NCI-H524 treated with DMSO at 0.1 percent for 48 hours (cell line): ENCODE measurements at regions not wholly inside any gene's neighbourhood (a gene's known extent, or its start where the extent isn't known, plus 50 kb on each side); places are given as distances from the start of the nearest gene placed in this dataset.
"Not testable (repeated sequence)": the region's sequence is repeated elsewhere in the genome, so short reads cannot be mapped to it uniquely, and the experiment has no call there.

ENCODE experiments used
- DNase-seq: peaks from one replicate; lab custom pipeline; 2025; lab: John Stamatoyannopoulos, UW

DNA sequence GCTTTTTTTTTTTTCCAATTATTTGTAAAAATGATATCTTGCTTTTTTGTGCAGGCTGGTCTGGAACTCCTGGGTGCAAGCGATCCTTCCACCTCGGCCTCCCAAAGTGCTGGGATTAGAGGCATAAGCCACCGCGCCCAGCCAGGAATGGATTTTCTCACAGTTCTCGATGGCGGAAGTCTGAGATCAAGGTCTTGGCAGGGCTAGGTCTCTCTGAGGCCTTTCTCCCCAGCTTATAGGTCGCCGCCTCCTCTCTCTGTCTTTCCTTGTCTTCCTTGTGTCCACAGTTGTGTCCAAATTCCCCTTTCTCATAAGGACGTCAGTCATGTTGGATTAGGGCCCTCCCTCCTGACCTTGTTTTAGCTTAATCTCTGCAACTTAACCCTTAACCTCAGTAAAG, 200.5 kb downstream of the UQCRFS1 start:
- no peak for DNase-seq

DNA sequence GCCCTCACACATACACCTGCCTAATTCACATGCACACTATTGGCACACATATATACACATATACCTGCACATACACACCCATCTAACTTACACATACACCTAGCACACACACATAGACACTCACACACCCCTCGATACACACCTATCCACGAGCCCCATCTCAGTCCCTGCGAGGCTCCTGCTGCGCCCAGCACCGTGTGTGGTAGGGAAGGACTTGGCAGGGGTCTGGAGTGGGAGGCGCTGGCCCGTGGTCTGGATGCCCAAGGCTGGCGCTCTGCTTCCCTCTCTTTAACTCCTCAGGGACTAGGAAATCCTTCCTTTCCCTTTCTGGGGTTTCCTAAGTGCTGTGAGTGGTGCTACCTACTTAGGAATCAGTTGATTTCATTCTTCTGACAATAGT, 202.7 kb downstream of the UQCRFS1 start:
- DNase-seq, result no peak

DNA sequence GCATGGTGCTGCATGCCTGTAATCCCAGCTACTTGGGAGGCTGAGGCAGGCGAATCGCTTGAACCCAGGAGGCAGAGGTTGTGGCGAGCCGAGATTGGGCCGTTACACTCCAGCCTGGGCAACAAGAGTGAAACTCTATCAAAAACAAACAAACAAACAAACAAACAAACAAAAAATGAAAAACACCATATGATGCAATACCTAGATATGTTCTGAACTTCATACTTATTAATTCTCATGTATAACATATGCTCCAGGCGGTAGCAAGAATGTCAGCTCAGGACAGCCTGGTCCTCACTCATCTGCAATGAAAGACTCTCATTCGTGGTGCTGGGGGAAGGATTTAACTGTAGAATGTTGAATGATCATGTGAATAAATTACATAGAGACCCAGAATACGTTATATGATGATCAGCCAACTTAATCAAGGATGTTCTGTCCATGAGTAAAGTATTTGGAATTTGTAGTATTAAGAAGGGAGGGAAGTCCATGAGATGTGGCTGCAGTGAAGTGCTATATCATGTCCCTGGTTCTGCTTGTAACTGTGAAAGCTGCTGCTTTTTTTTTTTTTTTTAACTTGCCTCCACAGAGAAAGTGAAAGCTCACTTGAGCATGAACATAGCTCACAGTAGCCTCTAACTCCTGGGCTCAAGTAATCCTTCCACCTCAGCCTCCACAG, 206.8 kb downstream of the UQCRFS1 start:
- DNase-seq, result no peak

DNA sequence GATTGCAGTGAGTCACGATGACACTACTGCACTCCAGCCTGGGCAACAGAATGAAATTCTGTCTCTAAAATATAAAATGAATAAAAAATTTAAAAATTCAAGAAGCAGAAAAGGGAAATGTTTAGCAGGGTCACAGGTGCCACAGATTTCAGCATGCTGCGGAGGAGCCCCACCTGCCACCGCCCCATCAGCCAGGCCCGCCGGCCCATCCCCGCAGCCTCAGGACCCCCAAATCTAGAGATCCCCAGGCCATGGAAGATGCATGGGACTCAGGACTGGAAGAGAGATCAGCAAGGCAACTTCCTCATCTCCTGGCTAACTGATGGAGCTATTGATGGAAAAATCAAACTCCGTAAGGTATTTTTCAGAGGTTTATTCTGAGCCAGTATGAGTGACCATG, 208.2 kb downstream of the UQCRFS1 start:
- DNase-seq, result no peak

DNA sequence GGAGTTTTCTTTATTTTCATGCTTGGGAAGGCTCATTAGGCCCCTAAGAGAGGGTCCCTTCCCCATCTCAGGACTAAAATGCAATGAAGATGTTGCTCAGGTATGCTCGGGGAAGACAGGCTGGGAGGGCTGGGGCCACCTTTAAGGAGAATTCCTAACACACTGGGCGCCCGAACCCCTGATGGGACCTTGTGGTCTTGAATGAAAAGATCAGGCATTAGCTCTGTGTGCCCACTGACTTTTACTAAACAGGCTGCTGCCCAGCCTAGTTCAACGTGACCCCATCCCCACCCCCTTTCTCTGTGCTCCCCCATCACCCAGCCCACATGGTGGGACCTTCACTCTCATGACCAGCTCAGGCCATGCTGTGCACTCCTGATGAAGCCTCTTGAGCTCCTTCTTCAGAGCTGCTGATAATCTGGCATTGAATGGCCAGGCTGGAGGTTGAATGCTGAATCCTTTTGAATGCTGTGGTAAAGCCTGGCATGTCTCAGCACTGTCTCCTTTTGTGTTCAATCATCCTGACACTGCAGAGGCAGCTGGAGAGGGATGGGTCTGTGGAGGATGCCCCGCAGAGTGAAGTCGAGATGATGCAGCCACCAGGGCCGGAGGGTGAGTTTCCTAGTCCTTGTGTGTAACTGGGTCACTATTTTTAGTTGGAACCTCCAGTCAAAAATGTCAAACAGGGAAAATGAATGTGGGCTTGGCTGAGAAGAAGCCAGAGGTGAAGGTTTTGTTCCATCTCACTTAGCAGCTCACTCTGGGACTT, 209.1 kb downstream of the UQCRFS1 start:
- DNase-seq, result no peak

DNA sequence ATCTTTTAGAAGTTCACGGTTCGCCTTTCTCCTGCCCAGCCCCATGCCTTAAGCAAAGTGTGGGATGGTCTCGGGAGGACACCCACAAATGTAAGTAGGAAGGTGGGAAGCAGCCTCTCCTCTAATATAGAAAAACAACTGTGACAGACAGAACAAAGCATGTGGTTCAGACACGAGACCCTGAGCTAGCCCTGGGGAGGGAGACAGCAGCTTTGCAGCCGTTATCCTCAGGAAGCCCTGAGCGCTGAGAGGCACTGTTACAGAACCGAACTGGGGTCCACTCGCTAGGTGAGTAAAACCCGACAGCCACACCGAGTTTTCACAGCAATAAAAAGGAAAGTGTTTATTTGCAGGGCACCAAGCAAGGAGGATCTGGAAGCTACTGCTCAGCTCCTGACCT, 210.6 kb downstream of the UQCRFS1 start:
- DNase-seq, result no peak

DNA sequence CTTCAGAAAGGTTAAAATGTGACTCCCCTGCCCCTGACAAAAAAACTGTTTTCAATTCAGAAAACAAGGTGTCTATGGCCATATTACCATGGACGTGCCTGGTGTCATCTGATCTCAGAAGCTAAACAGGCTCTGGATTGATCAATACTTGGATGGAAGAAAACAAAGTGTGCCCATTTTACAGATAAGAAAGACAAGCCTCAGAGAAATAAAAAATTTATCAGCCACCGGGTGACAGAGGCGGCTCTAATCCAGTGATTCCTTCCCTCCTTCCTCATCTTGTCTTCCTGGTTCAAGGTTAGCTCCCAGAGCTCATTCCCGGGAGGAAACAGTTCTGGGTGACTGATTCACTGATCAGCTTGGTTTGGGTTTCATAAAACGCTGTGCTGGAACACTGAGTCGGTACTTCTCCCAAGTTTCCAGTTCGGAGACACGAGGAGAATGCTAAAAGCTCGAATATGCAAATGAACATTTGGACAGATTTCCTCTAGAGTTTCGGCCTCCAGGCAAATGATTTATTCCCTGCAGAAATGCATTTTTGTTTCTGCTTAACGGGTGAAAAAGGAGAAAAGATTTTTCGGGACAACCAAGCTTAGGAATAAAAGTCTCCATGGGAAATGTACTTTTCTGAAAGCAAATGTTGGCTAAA, 211.2 kb downstream of the UQCRFS1 start:
- DNase-seq, result no peak

DNA sequence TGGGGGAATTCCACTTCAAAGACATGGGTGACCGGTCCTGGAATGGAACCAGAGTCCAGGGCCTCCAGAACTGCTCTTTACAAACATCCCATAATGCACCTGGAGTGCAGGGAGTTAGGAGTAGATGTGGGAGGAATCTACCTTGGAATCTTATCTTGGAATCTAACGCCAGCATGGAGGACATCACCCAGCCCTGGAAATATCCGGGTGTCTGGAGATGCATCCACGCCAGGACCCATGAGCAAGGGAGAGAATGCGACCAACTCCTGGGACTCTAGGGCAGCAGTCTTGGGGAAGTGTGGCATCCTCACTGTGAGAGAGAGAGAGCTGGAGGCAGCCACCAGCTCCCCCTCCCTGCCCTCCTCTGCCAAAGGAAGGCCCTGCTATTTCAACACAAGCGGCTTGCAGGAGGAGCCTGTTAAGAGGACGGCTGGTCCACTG, 211.8 kb downstream of the UQCRFS1 start:
- DNase-seq, result no peak

DNA sequence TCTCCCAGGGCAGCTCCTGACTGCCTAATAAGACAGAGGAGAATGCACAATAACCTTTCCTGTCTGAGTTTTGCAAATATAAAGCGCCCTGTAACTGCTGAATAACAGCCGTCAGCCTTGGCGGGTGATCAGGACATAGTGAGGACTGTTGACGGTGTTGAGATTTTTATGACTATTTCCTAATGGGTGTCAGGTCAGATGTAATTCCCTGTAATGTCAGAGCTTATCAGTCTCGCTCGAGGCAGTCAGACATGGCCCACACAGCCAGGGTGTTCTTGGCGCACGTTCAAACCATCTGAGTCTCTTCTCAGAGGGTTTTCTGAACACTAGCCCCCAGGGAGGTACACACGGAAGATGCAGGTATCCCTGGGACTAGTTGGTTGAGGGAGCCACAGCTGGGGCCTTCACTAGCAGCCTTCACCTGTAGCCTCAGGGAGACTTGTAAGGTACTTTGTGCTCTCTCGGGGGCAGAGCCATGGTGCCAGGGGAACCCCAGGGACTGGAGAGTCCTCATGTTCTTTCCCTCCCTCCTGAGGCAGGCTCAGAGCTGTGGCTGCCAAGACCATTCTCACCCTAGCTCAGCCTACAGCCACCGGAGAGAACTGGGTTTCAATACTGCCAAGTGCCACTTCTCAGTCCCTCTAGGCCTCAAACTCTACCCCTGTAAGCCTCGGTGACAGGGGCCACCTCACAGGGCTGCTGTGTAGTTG, 213.1 kb downstream of the UQCRFS1 start:
- no peak for DNase-seq

DNA sequence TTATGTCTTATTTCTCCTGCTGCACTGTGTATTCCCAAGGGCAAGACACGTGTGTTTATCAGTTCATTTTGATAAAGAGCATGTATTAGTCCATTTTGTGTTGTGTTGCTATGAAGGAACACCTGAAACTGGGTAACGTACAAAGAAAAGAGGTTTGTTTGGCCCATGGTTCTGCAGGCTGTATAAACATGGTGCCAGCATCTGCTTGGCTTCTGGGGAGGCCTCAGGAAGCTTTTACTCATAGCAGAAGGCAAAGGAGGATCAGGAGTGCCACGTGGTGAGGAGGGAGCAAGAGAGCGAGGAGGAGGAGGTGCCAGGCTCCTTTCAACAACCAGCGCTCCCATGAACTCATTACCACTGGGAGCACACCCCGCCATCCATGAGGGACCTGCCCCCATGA, 214.0 kb downstream of the UQCRFS1 start:
- no peak for DNase-seq

DNA sequence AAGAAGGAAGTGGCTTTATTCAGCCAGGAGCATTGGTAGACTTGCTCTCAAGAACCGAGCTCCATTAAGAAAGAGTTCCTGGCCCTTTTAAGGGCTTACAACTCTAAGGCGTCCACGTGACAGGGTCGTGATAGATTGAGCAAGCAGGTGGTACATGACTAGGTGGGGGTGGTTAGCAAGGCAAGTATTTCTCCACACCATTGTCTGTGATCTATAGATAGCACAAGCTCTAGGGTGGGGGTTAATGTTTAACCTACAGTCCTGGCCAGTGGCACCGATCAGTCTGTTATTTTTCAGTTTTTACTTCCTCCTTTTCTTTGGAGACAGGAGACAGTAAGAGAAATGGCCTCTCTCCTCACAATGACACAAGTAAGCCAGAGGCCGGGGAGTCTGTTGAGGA, 215.1 kb downstream of the UQCRFS1 start:
- not testable (repeated sequence) for DNase-seq

DNA sequence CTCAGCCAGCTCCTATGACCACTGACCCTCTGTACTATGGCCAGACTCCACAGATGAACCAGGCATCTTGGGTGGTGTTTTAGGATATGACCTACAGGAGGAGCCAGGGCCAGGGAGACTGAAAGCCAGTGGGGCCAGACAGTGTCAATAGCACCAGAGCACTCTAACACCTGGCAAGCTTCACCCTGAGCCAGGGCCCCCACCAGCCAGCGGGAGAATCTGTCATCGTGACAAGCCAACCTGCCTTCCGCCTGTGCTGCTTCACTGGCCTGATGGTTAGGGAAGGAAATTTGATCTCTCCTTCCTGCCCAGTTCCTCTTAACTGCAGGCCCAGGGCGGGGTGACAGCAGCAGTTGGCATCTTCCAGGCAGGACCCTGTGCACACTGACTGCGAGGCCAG, 222.4 kb downstream of the UQCRFS1 start:
- DNase-seq, result no peak

DNA sequence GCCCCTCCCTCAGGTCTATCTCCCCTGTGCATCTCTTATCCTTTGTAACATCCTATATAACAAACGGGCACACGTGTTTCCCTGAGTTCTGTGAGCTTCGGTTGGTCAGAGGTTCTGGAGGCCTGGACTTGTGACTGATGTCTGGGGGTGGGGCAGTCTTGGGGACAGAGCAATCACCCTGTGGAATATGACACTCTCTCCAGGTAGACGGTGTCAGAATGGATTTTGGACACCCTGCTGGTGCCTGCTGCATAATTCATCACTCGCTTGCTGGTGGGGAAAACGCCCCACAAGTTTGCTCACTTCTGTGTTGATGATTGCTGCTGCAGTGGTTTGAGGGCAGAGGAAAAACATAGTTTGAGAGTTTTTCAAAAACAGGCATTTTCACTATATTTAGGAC, 223.2 kb downstream of the UQCRFS1 start:
- no peak for DNase-seq

DNA sequence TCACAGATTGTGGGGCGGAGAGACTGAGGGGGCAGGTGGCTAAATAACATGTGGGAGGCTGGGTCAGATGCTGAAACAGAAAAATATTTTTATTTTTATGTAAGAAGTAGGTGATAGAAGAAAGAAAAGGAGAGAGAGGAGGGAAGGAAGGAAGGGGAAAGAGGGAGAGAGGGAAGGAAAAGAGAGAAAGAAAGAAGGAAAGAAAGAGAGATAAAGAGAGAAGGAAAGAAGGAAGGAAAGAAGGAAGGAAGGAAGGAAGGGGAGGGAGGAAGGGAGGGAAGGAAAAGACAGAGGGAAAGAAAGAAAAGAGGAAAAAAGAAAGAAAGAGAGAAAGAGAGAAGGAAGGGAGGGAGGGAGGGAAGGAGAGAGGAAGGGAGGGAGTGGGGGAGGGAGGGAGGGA, 224.9 kb downstream of the UQCRFS1 start:
- no peak for DNase-seq

DNA sequence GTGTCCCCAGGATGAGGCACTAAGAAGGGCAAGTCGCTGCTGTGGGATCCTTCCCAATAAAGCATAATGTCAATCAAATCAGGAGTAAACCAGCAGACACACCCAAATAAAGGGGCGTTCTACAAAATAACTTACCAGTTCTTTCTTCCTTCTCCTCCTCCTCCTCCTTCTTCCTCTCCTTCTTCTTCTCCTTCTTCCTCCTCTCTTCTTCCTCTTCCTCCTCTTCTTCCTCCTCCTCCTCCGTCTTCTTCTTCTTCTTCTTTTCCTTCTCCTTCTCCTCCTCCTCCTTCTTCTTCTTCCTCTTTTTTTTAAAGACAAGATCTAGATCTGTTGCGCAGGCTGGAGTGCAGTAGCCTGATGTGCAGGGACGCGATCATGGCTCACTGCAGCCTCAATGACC, 225.8 kb downstream of the UQCRFS1 start:
- DNase-seq, result no peak

DNA sequence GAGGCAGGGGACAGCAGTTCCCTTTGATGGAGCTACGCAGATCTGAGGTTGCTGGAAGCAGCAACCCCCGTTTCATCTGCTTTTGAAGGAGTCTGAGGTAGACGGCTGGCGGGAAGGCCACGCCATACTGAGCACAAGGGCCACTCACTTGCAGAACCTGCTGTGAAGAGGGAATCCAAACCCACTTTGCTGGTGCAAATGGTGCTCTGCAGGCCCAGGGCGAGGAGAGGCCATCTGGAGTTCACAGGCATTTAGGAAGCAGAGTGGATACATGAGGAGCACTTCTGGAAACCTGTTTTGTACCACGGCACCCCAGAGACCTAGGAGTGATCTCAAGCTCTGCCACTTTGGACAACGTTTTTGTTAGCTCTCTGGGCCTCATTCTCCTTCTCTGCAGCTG, 227.8 kb downstream of the UQCRFS1 start:
- DNase-seq, result no peak

DNA sequence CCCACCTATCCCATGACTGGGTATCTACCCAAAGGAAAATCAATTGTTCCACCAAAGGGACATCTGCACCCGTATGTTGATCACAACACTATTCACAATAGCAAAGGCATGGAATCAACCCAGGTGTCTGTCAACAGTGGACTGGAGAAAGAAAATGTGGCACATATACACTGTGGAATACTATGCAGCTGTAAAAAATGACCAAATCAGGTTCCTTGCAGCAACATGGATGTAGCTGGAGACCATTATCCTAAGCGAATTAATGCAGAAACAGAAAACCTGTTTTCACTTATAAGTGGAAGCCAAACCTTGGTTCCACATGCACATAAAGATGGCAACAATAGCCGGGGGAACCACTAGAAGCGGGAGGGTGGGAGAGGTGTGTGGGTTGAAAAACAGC, 228.6 kb downstream of the UQCRFS1 start:
- DNase-seq, result no peak

DNA sequence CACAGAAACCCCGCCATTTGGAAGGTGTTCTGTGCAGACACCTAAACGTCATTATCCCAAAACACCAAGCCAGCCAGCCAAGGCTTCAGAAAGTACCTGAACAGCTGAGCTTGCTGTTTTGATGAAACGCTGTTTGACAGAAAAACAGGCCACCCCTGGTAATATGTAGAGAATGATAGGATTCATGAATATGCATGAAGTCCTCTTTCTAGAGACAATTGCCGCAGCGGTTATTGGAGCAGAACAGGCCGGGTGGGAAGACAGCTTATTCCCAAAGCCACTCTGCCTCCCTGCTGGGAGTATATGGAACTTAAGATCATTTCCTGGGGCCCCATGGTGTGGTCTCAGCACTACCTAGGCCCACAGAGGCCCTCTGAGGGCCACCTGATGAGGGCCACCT, 229.5 kb downstream of the UQCRFS1 start:
- no peak for DNase-seq

DNA sequence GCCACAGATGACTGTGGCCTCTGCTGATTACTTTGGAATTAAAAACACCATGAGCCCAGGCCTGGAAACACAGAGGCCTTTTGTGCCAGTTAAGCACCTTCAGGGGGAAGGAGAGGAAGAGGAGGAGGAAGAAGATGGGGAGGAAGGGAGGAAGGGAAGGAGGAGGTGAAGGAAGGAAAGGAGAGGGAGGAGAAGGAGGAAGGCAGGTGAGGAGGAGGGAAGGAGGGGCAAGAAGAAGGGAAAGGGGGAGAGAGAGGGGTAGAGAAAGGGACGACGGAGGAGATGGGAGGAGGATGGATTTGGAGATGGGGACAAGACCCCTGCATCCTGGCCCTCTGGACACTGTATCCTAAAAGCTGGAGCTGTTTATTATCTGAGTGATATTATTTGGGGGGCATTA, 231.0 kb downstream of the UQCRFS1 start:
- no peak for DNase-seq

DNA sequence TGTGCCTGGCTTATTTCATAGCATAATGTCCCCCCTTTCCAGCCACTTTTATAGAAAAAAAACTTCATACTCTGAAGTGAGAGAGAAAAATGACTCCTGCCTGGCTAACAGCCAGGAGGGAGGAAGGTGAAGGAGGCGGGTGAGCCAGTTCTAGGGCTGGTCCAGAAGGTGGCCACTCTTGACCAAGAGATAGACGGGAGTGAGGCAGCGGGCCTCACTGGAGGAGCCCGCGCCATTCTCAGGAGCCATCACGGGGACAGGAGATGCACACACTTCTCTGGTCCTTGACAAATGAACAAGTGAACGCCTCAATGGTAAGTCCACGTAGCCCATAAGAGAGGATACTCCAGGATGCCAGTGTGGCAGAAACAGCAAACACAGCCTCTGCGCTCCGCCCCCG, 231.4 kb downstream of the UQCRFS1 start:
- no peak for DNase-seq

DNA sequence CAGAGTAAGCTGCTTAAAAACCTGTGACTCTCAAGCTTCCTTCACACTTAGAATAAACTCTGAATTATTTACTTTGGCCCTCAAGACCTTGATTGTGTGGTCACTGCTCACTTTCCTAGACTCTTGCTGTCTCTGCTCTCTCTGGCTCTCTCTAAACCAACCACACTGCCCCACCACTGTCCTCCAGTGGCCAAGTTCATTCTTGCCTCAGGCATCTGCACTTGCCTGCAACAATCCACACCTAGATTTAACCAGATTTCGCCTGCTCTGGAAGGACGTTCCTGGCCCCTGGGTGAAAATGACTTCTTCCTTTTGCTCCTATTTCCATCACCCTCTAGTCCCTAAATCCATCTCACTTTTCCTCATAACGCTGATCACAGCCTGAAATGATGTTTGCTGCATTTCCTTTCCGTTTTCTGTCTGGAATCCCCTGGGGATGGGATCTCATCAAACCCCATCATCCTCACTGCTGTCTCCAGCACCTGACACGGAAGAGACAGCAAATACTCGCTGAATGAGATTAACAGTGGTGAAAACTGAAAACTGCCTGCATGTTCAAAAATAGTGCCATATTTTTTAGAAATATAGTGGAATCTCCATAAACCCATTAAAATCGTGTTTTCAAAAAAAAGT, 232.6 kb downstream of the UQCRFS1 start:
- no peak for DNase-seq

DNA sequence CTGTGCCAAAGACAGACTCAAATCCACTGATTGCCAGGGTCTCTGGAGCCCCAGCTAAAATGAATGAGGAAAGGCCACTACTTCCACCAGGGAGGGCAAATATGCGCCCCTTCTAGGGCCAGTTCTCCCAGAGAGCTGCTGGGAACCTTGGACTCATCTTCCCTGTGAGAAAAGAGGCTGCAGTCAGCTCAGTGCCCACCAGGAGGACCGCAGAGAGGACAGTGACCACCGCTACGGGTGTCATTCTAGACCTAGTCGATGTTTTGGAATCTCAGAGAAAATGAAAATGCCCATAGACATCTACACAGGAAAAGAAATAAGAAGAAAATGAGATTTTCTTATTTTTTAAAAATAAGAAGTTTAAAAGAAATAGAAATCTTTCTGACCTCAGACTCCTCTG, 235.1 kb downstream of the UQCRFS1 start:
- no peak for DNase-seq
